ENCODE measurements at regions not wholly inside any gene's neighbourhood (a gene's known extent, or its start where the extent isn't known, plus 50 kb on each side); places are given as distances from the start of the nearest gene placed in this dataset.

DNA sequence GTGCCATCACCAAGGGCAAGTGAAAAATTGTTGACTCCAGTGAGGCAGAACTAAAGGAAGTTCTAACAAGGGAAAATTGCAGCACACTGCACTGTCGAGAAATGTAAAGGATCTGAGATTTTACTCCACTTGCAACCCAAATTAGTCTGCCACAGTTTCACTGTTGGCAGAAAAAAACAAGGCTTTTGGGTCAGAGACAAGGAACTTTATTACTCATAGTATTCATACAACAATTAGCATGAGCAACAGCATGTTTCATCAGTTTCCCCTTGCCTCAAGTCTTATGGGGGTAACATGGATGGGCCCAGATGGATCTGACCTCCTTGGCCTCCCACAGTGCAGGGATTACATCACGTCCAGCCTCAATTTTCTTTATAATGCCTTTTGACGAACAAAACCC is 125.3 kb downstream of the LTN1 start:
- Histone ChIP-seq H3K79me1 (ENCODE audit: low read length) (no peaks in the 10 kb centered on the region), H4K91ac (ENCODE audit: low read depth, low read length) (no peak overlapping the region), H4K8ac (ENCODE audit: low read depth, low read length) (no peak overlapping the region), H3K18ac (ENCODE audit: low read length) (no peak overlapping the region), H3K23ac (ENCODE audit: low read length) (no peak overlapping the region), H3K9ac (ENCODE audit: low read length) (no peak overlapping the region), H3K36me3 (ENCODE audit: control insufficient read depth in 1 of 2, insufficient read depth in 2 of 2, low read length in 2 of 2) (no peaks in the 10 kb centered on the region), H4K12ac (ENCODE audit: low read depth, low read length) (no peak overlapping the region), H2BK5ac (ENCODE audit: low read depth, low read length, poor library complexity) (no peak overlapping the region), H3K9me3 (ENCODE audit: insufficient read depth, low read depth, low read length) (no peaks in the 10 kb centered on the region), H3K4ac (ENCODE audit: low read depth, low read length) (no peak overlapping the region), H3K4me3 (ENCODE audit: low read depth, low read length) (no peak overlapping the region), H3K27ac (ENCODE audit: low read depth, low read length) (no peak overlapping the region), H2BK120ac (ENCODE audit: insufficient read depth, low read length, poor library complexity) (no peak overlapping the region), H3K79me2 (ENCODE audit: control insufficient read depth, insufficient read depth, low read length, poor library complexity) (no peaks in the 10 kb centered on the region), H3K27me3 (ENCODE audit: insufficient read depth, low read length) (no peaks in the 10 kb centered on the region), H2AFZ (ENCODE audit: insufficient read depth, low read length, poor library complexity) (no peak overlapping the region), H2BK12ac (ENCODE audit: low read length) (no peak overlapping the region), H3K4me1 (ENCODE audit: control insufficient read depth in 1 of 2, insufficient read depth in 2 of 2, low read length in 2 of 2) (no peaks in the 10 kb centered on the region), H3K14ac (ENCODE audit: low read length) (no peak overlapping the region), H3K4me2 (ENCODE audit: low read length) (no peak overlapping the region), H2AK5ac (ENCODE audit: low read length) (no peak overlapping the region)
- no CpG with 5 or more reads among the region's 3 CpGs for WGBS (ENCODE audit: extremely low coverage, insufficient coverage, insufficient read length)
- DNase-seq, result no peak

DNA sequence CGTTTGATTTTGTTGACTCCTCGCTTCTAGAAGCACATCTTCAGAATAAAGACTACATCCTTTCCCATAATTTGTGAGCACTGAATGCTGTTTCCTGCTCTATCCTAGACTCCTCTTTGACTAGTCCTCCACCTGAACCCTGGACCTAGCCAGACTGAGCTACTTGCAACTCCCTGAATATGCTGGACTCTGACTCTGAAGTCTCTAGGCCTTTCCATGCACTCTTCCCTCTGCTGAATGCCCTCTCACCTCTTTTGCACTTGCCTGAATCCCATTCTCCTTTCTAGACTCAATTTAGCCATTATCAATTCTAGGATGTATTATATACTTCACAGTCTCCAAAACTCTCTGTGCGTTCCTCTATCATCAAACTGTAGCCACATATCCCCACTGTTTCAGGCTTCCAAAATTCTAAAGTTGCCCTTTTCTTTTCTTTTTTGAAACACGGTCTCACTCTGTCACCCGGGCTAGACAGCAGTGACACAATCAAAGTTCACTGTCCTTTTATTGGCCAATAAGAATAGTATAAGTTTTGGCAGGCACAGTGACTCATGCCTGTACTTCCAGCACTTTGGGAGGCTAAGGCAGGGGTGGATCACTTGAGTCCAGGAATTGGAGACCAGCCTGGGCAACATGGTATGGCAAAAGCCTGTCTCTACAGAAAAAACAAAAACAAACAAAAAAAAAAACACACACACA is 127.0 kb downstream of the LTN1 start:
- Histone ChIP-seq H3K79me1 (ENCODE audit: low read length) (no peaks in the 10 kb centered on the region), H3K27me3 (ENCODE audit: insufficient read depth, low read length) (no peaks in the 10 kb centered on the region), H3K4ac (ENCODE audit: low read depth, low read length) (no peak overlapping the region), H3K23ac (ENCODE audit: low read length) (no peak overlapping the region), H3K4me3 (ENCODE audit: low read depth, low read length) (no peak overlapping the region), H3K36me3 (ENCODE audit: control insufficient read depth in 1 of 2, insufficient read depth in 2 of 2, low read length in 2 of 2) (no peaks in the 10 kb centered on the region), H3K27ac (ENCODE audit: low read depth, low read length) (no peak overlapping the region), H3K18ac (ENCODE audit: low read length) (no peak overlapping the region), H2BK5ac (ENCODE audit: low read depth, low read length, poor library complexity) (no peak overlapping the region), H2AK5ac (ENCODE audit: low read length) (no peak overlapping the region), H3K79me2 (ENCODE audit: control insufficient read depth, insufficient read depth, low read length, poor library complexity) (no peaks in the 10 kb centered on the region), H3K4me2 (ENCODE audit: low read length) (no peak overlapping the region), H4K8ac (ENCODE audit: low read depth, low read length) (no peak overlapping the region), H3K9me3 (ENCODE audit: insufficient read depth, low read depth, low read length) (no peaks in the 10 kb centered on the region), H3K4me1 (ENCODE audit: control insufficient read depth in 1 of 2, insufficient read depth in 2 of 2, low read length in 2 of 2) (no peaks in the 10 kb centered on the region), H2BK12ac (ENCODE audit: low read length) (no peak overlapping the region), H2AFZ (ENCODE audit: insufficient read depth, low read length, poor library complexity) (no peak overlapping the region), H3K14ac (ENCODE audit: low read length) (no peak overlapping the region), H2BK120ac (ENCODE audit: insufficient read depth, low read length, poor library complexity) (no peak overlapping the region), H3K9ac (ENCODE audit: low read length) (no peak overlapping the region), H4K12ac (ENCODE audit: low read depth, low read length) (no peak overlapping the region), H4K91ac (ENCODE audit: low read depth, low read length) (no peak overlapping the region)
- no peak for DNase-seq
- WGBS (ENCODE audit: extremely low coverage, insufficient coverage, insufficient read length), result no CpG with 5 or more reads among the region's 5 CpGs

DNA sequence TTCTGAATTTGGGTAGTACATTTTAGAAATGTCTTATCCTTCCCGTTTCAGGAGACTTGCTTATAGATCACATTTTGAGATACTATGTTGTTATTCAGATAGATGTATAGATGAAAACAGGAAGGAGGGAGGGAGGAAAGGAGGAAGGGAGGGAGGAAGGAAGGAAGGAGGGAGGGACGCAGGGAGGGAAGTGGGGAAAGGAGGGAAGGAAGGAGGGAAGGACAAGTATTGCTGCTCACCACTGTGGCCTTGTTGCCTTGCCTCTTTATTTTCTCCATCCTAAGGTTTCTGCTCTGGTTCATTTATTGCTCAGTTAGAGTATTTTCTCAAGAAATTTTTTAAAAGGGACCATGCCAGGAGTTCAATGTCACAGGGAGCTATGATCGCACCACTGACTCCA is 134.3 kb downstream of the LTN1 start:
- no peak overlapping the region for H3K4ac ChIP-seq (ENCODE audit: low read depth, low read length)
- no peak overlapping the region for H3K4me3 ChIP-seq (ENCODE audit: low read depth, low read length)
- no peak overlapping the region for H2BK12ac ChIP-seq (ENCODE audit: low read length)
- H3K27me3 ChIP-seq (ENCODE audit: insufficient read depth, low read length), result no peaks in the 10 kb centered on the region
- H3K9me3 ChIP-seq (ENCODE audit: insufficient read depth, low read depth, low read length), result no peaks in the 10 kb centered on the region
- H2AFZ ChIP-seq (ENCODE audit: insufficient read depth, low read length, poor library complexity), result no peak overlapping the region
- no peak overlapping the region for H4K8ac ChIP-seq (ENCODE audit: low read depth, low read length)
- H2AK5ac ChIP-seq (ENCODE audit: low read length), result no peak overlapping the region
- H3K79me1 ChIP-seq (ENCODE audit: low read length), result no peaks in the 10 kb centered on the region
- no peak for DNase-seq
- no peak overlapping the region for H3K27ac ChIP-seq (ENCODE audit: low read depth, low read length)
- H3K36me3 ChIP-seq (ENCODE audit: control insufficient read depth in 1 of 2, insufficient read depth in 2 of 2, low read length in 2 of 2), result no peaks in the 10 kb centered on the region
- WGBS (ENCODE audit: extremely low coverage, insufficient coverage, insufficient read length), result no CpG with 5 or more reads among the region's 3 CpGs
- H4K12ac ChIP-seq (ENCODE audit: low read depth, low read length), result no peak overlapping the region
- H3K9ac ChIP-seq (ENCODE audit: low read length), result no peak overlapping the region
- H3K14ac ChIP-seq (ENCODE audit: low read length), result no peak overlapping the region
- no peak overlapping the region for H3K4me2 ChIP-seq (ENCODE audit: low read length)
- no peak overlapping the region for H3K18ac ChIP-seq (ENCODE audit: low read length)
- no peak overlapping the region for H4K91ac ChIP-seq (ENCODE audit: low read depth, low read length)
- no peak overlapping the region for H3K23ac ChIP-seq (ENCODE audit: low read length)
- no peak overlapping the region for H2BK120ac ChIP-seq (ENCODE audit: insufficient read depth, low read length, poor library complexity)
- no peaks in the 10 kb centered on the region for H3K4me1 ChIP-seq (ENCODE audit: control insufficient read depth in 1 of 2, insufficient read depth in 2 of 2, low read length in 2 of 2)
- H2BK5ac ChIP-seq (ENCODE audit: low read depth, low read length, poor library complexity), result no peak overlapping the region
- H3K79me2 ChIP-seq (ENCODE audit: control insufficient read depth, insufficient read depth, low read length, poor library complexity), result no peaks in the 10 kb centered on the region

DNA sequence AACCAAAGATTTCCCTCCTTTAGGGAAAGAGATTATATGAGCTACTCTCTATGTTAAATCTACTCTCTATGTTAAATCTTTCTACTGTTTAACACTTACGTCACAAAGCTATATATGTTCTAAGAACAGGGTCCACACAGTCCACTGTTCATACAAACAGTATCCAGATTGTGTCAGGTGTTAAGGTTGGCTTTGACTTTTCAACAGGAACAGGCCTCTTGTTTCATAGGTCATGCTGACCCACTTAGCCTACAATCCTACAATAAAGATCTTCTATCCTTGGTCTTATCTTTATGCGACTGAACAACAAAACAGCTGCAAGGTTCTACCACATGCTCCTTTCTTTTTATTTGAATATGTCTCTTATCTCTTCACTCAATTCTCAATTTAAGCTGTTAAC is 134.9 kb downstream of the LTN1 start:
- Histone ChIP-seq H2BK12ac (ENCODE audit: low read length) (no peak overlapping the region), H4K91ac (ENCODE audit: low read depth, low read length) (no peak overlapping the region), H4K12ac (ENCODE audit: low read depth, low read length) (no peak overlapping the region), H3K9ac (ENCODE audit: low read length) (no peak overlapping the region), H3K23ac (ENCODE audit: low read length) (no peak overlapping the region), H3K4ac (ENCODE audit: low read depth, low read length) (no peak overlapping the region), H3K36me3 (ENCODE audit: control insufficient read depth in 1 of 2, insufficient read depth in 2 of 2, low read length in 2 of 2) (no peaks in the 10 kb centered on the region), H2AFZ (ENCODE audit: insufficient read depth, low read length, poor library complexity) (no peak overlapping the region), H3K9me3 (ENCODE audit: insufficient read depth, low read depth, low read length) (no peaks in the 10 kb centered on the region), H3K79me2 (ENCODE audit: control insufficient read depth, insufficient read depth, low read length, poor library complexity) (no peaks in the 10 kb centered on the region), H3K4me2 (ENCODE audit: low read length) (no peak overlapping the region), H3K18ac (ENCODE audit: low read length) (no peak overlapping the region), H3K27ac (ENCODE audit: low read depth, low read length) (no peak overlapping the region), H2BK120ac (ENCODE audit: insufficient read depth, low read length, poor library complexity) (no peak overlapping the region), H2AK5ac (ENCODE audit: low read length) (no peak overlapping the region), H3K27me3 (ENCODE audit: insufficient read depth, low read length) (no peaks in the 10 kb centered on the region), H2BK5ac (ENCODE audit: low read depth, low read length, poor library complexity) (no peak overlapping the region), H3K4me3 (ENCODE audit: low read depth, low read length) (no peak overlapping the region), H3K79me1 (ENCODE audit: low read length) (no peaks in the 10 kb centered on the region), H3K14ac (ENCODE audit: low read length) (no peak overlapping the region), H3K4me1 (ENCODE audit: control insufficient read depth in 1 of 2, insufficient read depth in 2 of 2, low read length in 2 of 2) (no peaks in the 10 kb centered on the region), H4K8ac (ENCODE audit: low read depth, low read length) (no peak overlapping the region)
- no CpG with 5 or more reads among the region's 2 CpGs for WGBS (ENCODE audit: extremely low coverage, insufficient coverage, insufficient read length)
- no peak for DNase-seq
